ENCODE measurements at regions not wholly inside any gene's neighbourhood (a gene's known extent, or its start where the extent isn't known, plus 50 kb on each side); places are given as distances from the start of the nearest gene placed in this dataset.
A peak's percentile ranks its signal among the peaks of the same experiment; 100 is the strongest.
"Not testable (repeated sequence)": the region's sequence is repeated elsewhere in the genome, so short reads cannot be mapped to it uniquely, and the experiment has no call there.

DNA sequence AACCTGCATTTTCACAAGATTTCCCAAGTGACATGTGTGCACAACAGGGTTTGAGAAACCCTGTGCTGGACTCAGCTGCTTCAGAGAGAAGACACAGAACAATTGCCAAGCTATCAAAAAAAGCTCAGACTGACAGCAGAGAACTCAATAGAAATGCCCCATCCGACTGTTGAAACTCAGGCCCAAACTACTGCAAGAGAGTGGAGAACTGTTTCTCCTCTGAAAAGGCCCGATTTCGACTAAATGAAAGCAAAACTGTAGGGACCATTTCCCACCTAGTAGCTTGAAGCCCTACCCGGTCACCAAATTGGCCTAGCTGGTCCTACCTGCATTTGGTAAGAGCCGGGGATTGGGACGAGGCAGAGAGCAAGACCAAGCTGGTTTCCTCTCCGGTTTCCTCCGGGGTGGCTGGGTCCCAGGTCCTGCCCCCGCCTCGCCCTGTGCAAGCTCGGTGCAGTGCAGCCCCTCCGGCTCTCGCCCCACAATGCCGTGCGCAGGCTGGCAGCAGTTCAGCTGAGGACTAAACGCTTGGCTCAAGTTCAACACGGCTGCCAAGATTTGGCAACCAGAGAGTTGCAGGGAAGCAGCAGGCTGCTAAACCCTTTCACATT, 1180.6 kb downstream of the VRK1 start:
- Histone ChIP-seq H3K4me1 (ENCODE audit: control insufficient read depth, insufficient read depth, low read length) (peaks cover 26% of the 10 kb centered on the region), H3K27me3 (ENCODE audit: control insufficient read depth, insufficient read depth, low read length) (no peaks in the 10 kb centered on the region), H3K9me3 (ENCODE audit: control insufficient read depth, low read length) (no peaks in the 10 kb centered on the region), H3K9ac (ENCODE audit: low read length) (peak overlapping the region; percentile 14), H3K4me3 (ENCODE audit: low read length) (no peak overlapping the region), H3K36me3 (ENCODE audit: control insufficient read depth, insufficient read depth, low read length) (no peaks in the 10 kb centered on the region)

DNA sequence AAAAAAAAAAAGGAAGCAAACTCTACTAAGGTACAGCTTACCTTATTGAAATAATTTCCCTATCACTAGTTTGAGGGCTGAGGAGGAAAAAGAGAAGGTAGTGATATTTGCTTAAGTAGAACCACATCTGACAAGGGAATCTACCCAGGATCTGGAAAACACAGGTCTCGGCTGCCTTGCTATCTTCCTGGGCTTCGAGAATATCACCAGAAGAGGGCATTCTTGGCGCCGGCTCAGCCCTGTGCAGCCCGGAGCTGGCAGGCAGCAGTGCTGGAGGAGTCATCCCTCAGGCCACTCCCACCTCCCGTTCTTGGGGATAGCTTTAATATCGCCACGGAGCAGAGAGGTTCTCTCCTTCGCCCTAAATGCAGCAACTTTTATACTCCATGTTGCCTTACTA, 1181.2 kb downstream of the VRK1 start:
- Histone ChIP-seq H3K27me3 (ENCODE audit: control insufficient read depth, insufficient read depth, low read length) (no peaks in the 10 kb centered on the region), H3K4me3 (ENCODE audit: low read length) (no peak overlapping the region), H3K9ac (ENCODE audit: low read length) (peak overlapping the region; percentile 14)

DNA sequence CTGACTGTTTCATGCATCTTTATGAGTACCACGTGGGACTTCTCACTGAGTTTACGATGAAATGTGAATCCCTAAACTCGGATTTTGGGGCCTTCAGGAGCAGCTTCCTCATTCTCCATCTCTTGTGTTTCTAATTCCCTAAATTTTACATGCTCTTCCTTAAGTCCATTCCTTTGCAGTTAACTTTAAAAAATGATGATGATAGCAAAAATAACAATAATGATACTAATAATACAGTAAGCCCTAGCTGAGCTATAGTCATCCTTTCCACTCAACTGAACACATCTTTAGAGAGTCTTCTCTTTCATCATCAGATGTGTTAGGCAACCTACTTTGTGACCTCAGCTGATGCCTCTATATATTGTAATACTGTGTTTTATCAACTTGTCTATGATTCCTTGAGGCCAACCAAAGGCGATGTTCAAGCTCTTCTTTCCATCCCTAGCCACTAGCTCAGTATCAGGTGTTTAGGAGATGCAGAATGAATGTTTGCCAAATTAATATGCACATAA, 1196.4 kb downstream of the VRK1 start:
- no peaks in the 10 kb centered on the region for H3K27me3 ChIP-seq (ENCODE audit: control insufficient read depth, insufficient read depth, low read length)

More for the DNA sequence above, 1181.2 kb downstream of the VRK1 start:
- Histone ChIP-seq H3K4me1 (ENCODE audit: control insufficient read depth, insufficient read depth, low read length) (peaks cover 26% of the 10 kb centered on the region), H3K9me3 (ENCODE audit: control insufficient read depth, low read length) (no peaks in the 10 kb centered on the region), H3K36me3 (ENCODE audit: control insufficient read depth, insufficient read depth, low read length) (no peaks in the 10 kb centered on the region)

DNA sequence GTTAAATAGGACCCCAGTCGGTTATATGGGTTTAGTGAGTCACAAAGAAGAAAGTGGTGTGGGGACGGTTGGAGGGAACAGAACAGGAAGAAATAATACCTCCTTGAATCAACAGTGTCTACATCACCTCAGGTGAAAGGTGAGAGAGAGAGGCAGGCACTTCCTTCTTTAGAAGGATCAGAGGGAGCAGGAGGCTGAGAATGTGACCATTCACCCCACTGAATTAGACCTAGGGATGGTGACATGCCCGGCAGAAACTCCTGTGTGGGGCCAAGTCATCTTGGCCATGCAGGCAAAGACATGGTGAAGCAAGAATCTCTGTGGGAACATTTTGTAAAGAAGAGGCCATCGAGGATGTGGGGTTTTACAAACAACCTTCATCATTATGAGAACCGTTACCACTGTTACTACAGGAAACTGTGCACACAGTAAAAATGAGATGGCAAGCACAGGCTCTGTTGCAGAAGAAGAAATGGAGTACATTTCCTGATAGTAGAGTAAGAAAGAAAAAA, 1196.9 kb downstream of the VRK1 start:
- no peak overlapping the region for H3K9ac ChIP-seq (ENCODE audit: low read length)
- no peaks in the 10 kb centered on the region for H3K36me3 ChIP-seq (ENCODE audit: control insufficient read depth, insufficient read depth, low read length)
- H3K9me3 ChIP-seq (ENCODE audit: control insufficient read depth, low read length) = no peaks in the 10 kb centered on the region
- H3K4me3 ChIP-seq (ENCODE audit: low read length) = no peak overlapping the region
- no peaks in the 10 kb centered on the region for H3K4me1 ChIP-seq (ENCODE audit: control insufficient read depth, insufficient read depth, low read length)
- no peaks in the 10 kb centered on the region for H3K27me3 ChIP-seq (ENCODE audit: control insufficient read depth, insufficient read depth, low read length)

More for the DNA sequence above, 1196.4 kb downstream of the VRK1 start:
- Histone ChIP-seq H3K4me1 (ENCODE audit: control insufficient read depth, insufficient read depth, low read length) (no peaks in the 10 kb centered on the region), H3K9ac (ENCODE audit: low read length) (no peak overlapping the region), H3K4me3 (ENCODE audit: low read length) (no peak overlapping the region), H3K9me3 (ENCODE audit: control insufficient read depth, low read length) (no peaks in the 10 kb centered on the region), H3K36me3 (ENCODE audit: control insufficient read depth, insufficient read depth, low read length) (no peaks in the 10 kb centered on the region)

DNA sequence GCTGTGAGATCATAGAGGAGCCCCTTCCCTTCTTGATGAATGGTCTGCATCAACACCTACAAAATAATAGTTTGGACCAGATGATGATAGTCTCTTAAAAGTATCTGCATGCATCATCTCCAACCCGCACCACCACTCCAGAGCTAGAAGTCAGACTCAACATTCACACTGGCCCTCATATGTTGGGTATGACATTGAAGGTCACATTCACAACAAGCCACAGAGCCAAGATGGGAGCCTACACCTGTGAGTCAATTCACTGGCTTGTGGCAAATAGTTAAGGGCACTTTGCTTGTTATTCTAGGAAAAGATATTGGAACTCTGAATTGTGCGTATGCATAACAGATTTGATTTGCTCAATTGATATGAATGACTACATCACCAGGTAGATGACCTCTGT, 1197.9 kb downstream of the VRK1 start:
- H3K36me3 ChIP-seq (ENCODE audit: control insufficient read depth, insufficient read depth, low read length) = no peaks in the 10 kb centered on the region
- no peaks in the 10 kb centered on the region for H3K27me3 ChIP-seq (ENCODE audit: control insufficient read depth, insufficient read depth, low read length)
- no peak overlapping the region for H3K9ac ChIP-seq (ENCODE audit: low read length)
- no peaks in the 10 kb centered on the region for H3K9me3 ChIP-seq (ENCODE audit: control insufficient read depth, low read length)
- no peaks in the 10 kb centered on the region for H3K4me1 ChIP-seq (ENCODE audit: control insufficient read depth, insufficient read depth, low read length)
- H3K4me3 ChIP-seq (ENCODE audit: low read length) = no peak overlapping the region

DNA sequence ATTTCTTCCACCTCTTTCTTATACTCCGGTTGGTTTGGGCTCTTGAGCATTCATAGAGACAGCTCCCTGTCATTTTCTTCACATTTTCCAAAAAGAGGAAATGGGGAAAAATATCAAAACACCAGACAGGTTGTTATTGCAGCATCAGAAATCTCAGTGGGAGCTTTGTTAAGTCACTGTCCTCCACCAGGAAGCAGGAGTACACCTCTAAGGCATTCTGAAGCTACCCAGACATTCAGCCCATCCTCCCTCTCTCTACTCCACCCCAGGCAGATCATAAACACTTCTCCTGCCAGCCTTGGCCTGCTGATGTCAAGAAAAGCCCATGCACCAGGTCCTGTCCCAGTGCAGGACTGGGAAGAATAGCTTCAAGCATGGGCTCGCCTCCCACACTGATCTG, 1198.3 kb downstream of the VRK1 start:
- H3K36me3 ChIP-seq (ENCODE audit: control insufficient read depth, insufficient read depth, low read length) = no peaks in the 10 kb centered on the region
- H3K4me1 ChIP-seq (ENCODE audit: control insufficient read depth, insufficient read depth, low read length) = no peaks in the 10 kb centered on the region
- no peak overlapping the region for H3K4me3 ChIP-seq (ENCODE audit: low read length)
- no peaks in the 10 kb centered on the region for H3K9me3 ChIP-seq (ENCODE audit: control insufficient read depth, low read length)
- no peak overlapping the region for H3K9ac ChIP-seq (ENCODE audit: low read length)
- H3K27me3 ChIP-seq (ENCODE audit: control insufficient read depth, insufficient read depth, low read length) = no peaks in the 10 kb centered on the region

DNA sequence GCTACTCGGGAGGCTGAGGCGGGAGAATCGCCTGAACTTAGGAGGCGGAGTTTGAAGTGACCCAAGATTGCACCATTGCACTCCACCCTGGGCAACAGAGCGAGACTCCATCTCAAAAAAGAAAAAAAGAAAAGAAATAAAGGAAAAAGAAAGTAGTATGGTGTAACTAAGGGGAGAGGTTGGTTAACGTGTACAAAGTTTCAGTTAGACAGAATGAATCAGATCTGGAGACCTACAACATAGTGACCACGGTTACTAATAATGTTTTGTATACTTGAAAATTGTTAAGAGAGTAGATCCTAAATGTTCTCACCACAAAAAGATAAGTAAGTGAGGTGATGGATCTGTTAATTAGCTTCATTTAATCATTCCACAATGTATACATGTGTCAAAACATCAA, 1208.8 kb downstream of the VRK1 start:
- Histone ChIP-seq H3K4me1 (ENCODE audit: control insufficient read depth, insufficient read depth, low read length) (no peaks in the 10 kb centered on the region), H3K36me3 (ENCODE audit: control insufficient read depth, insufficient read depth, low read length) (no peaks in the 10 kb centered on the region), H3K9me3 (ENCODE audit: control insufficient read depth, low read length) (no peaks in the 10 kb centered on the region), H3K9ac (ENCODE audit: low read length) (no peak overlapping the region), H3K27me3 (ENCODE audit: control insufficient read depth, insufficient read depth, low read length) (no peaks in the 10 kb centered on the region), H3K4me3 (ENCODE audit: low read length) (no peak overlapping the region)

DNA sequence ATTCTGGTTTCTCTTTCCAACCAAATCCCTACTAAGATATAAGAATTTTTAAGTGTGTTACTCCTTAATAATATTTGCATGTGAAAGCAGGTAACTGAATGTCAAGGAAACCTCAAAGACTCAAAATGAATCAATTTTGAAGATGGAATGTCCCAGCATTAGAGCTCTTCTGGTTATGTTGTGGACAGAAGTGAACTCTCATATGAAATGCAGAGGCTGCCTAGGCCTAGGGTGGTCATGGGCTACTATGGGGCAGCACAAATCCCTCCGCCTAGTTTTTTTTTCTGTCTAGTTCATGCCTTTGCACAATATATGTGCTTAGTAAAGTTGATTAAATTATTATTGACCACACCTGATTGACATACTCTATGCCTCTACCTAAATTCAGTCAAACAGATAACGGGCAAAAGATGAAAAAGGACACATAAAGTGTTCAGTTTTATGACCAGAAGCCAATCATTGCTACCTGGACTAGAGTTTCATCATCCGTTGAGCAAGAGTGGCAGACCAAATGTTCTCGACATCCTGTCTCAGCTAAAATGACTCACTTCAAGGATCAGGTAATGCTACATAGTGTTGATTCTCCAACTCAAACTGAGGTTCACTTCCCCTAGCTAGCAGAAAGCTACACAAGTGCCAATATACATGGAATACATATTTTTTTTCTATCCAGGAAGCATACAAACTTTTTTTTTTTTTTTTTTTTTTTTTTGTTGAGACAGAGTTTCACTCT, 1211.4 kb downstream of the VRK1 start:
- Histone ChIP-seq H3K4me3 (ENCODE audit: low read length) (no peak overlapping the region), H3K9me3 (ENCODE audit: control insufficient read depth, low read length) (no peaks in the 10 kb centered on the region), H3K9ac (ENCODE audit: low read length) (no peak overlapping the region), H3K36me3 (ENCODE audit: control insufficient read depth, insufficient read depth, low read length) (no peaks in the 10 kb centered on the region), H3K4me1 (ENCODE audit: control insufficient read depth, insufficient read depth, low read length) (no peaks in the 10 kb centered on the region), H3K27me3 (ENCODE audit: control insufficient read depth, insufficient read depth, low read length) (no peaks in the 10 kb centered on the region)

DNA sequence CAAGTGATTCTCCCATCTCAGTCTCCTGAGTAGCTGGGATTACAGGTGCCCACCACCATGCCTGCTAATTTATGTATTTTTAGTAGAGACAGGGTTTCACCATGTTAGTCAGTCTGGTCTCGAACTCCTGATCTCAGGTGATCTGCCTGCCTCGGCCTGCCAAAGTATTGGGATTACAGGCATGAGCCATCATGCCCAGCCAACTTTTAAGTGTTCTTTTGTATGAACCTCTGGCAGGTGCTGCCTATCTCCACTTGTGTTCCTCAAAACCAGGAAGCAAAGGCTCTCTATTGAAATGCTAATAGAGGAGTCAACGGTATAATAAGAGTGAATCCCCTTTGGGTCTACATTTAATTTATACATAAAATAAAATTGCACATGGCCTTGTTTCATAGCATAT, 1212.0 kb downstream of the VRK1 start:
- H3K4me3 ChIP-seq (ENCODE audit: low read length); H3K9me3 ChIP-seq (ENCODE audit: control insufficient read depth, low read length); H3K4me1 ChIP-seq (ENCODE audit: control insufficient read depth, insufficient read depth, low read length); H3K9ac ChIP-seq (ENCODE audit: low read length); H3K36me3 ChIP-seq (ENCODE audit: control insufficient read depth, insufficient read depth, low read length); H3K27me3 ChIP-seq (ENCODE audit: control insufficient read depth, insufficient read depth, low read length): not testable (repeated sequence)

DNA sequence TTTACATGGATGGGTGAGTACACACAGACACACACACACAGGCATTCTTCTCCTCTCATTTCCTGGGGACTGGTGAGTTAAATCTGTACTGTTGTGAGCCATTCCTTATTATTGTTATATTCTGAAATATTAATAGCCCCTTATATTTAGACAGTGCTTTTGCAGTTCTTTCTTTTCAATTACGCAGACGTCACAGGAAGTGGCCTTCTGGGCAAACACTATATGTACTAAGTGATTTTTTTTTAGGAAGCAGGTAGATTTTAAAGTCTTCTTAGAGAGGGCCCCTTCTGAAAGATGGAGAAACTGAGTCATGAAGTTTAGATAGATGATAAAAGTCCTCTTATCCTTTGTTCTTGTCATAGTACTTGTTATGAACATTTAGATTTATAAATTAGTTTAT, 1213.6 kb downstream of the VRK1 start:
- no peaks in the 10 kb centered on the region for H3K4me1 ChIP-seq (ENCODE audit: control insufficient read depth, insufficient read depth, low read length)

DNA sequence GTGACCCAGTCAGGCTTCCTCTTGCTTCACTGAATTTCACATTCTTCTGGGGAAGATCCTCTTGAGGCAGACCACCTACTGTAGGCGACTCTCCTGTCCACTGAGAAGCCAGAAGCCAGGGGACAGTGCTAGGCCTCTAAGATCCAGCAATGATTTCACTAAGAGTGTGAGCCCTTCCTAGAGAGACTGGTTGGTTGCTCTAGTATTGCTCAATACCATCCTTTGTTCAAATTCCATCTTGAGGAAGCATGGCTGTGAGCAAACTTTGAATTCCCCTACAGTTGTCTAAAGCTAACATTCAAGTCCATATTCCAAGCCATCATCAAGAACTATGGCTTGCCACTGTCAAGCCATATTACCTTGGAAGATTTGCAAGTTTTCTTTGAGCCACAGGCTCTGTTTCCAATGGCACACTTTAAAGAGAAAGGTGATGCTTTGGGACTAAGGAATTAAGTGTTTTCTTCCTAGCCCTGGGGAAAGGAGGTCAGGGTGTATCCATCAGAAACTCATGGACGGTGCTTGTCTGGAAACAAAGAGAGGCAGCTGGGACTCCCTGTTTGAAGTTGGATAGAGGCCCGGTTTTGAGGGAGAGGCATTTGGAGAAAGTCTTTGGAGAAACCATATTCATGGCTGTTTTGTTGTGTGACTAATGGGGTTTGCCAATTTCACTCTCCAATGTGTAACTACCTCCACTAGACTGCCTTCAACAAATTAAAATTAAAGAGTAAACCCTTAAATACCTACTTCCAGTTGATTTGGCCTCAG, 1217.9 kb downstream of the VRK1 start:
- Histone ChIP-seq H3K9me3 (ENCODE audit: control insufficient read depth, low read length) (no peaks in the 10 kb centered on the region), H3K4me3 (ENCODE audit: low read length) (no peak overlapping the region), H3K9ac (ENCODE audit: low read length) (no peak overlapping the region), H3K4me1 (ENCODE audit: control insufficient read depth, insufficient read depth, low read length) (no peaks in the 10 kb centered on the region), H3K36me3 (ENCODE audit: control insufficient read depth, insufficient read depth, low read length) (no peaks in the 10 kb centered on the region), H3K27me3 (ENCODE audit: control insufficient read depth, insufficient read depth, low read length) (no peaks in the 10 kb centered on the region)

More for the DNA sequence above, 1213.6 kb downstream of the VRK1 start:
- no peaks in the 10 kb centered on the region for H3K36me3 ChIP-seq (ENCODE audit: control insufficient read depth, insufficient read depth, low read length)
- H3K9me3 ChIP-seq (ENCODE audit: control insufficient read depth, low read length) = no peaks in the 10 kb centered on the region
- no peaks in the 10 kb centered on the region for H3K27me3 ChIP-seq (ENCODE audit: control insufficient read depth, insufficient read depth, low read length)
- no peak overlapping the region for H3K4me3 ChIP-seq (ENCODE audit: low read length)
- no peak overlapping the region for H3K9ac ChIP-seq (ENCODE audit: low read length)

DNA sequence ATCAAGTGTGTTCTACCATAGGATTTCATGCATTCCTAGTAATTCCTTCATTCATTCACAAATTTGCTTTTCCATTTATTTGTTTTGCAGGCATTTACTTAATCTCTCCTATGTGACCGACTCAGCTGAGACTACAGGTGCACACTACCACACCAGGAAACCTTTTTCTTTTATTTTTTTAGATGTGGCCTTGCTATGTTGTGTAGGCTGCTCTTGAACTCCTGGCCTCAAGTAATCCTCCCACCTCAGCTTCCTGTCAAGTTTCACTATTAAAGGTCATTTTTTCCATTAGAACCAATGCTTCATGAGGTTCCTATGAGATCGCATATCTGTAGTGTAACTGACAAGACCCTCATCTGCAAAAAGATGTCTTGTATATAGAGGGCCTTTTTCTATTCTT, 1218.7 kb downstream of the VRK1 start:
- H3K36me3 ChIP-seq (ENCODE audit: control insufficient read depth, insufficient read depth, low read length) = no peaks in the 10 kb centered on the region
- no peaks in the 10 kb centered on the region for H3K9me3 ChIP-seq (ENCODE audit: control insufficient read depth, low read length)
- no peak overlapping the region for H3K4me3 ChIP-seq (ENCODE audit: low read length)
- no peak overlapping the region for H3K9ac ChIP-seq (ENCODE audit: low read length)
- H3K27me3 ChIP-seq (ENCODE audit: control insufficient read depth, insufficient read depth, low read length) = no peaks in the 10 kb centered on the region
- H3K4me1 ChIP-seq (ENCODE audit: control insufficient read depth, insufficient read depth, low read length) = no peaks in the 10 kb centered on the region

All from mucosa of stomach (tissue), 1 donor.